H1 (cell line): ENCODE measurements at regions not wholly inside any gene's neighbourhood (a gene's known extent, or its start where the extent isn't known, plus 50 kb on each side); places are given as distances from the start of the nearest gene placed in this dataset.

Experiments used
- CHD7 ChIP-seq: fragments of 300-600 bp; sonication (generic); IDR thresholded peaks from 2 replicates; pipeline ENCODE4 v1.7.1; 2012; ENCODE audit warnings: low read length, moderate library complexity, mild to moderate bottlenecking, inconsistent platforms; ENCODE audit not compliant: insufficient replicate concordance
- CTCF ChIP-seq, 3 experiments: IDR thresholded peaks; 1 replicate in 2 of 3; 2 replicates in 1 of 3; pipeline versions ENCODE4 v1.5.1 to v1.6.1; 2011; ENCODE audit warnings: low read length in 3 of 3, mild to moderate bottlenecking in 3 of 3, inconsistent platforms in 2 of 3, low read depth in 1 of 3, moderate library complexity in 1 of 3; ENCODE audit not compliant: insufficient read depth in 1 of 3; ENCODE audit errors: control extremely low read depth in 1 of 3
- FOSL1 ChIP-seq: IDR thresholded peaks from 2 replicates; pipeline ENCODE4 v1.6.1; 2011; ENCODE audit warnings: mild to moderate bottlenecking, low read depth, low read length, moderate library complexity; ENCODE audit not compliant: insufficient read depth
- RAD21 ChIP-seq, 2 experiments: IDR thresholded peaks in 1 of 2; conservative IDR thresholded peaks in 1 of 2; 2 replicates each; pipeline ENCODE4 v1.6.1; 2011; ENCODE audit warnings: low read depth in 2 of 2, low read length in 2 of 2, improper control_type of control experiment in 1 of 2, inconsistent platforms in 1 of 2, mild to moderate bottlenecking in 1 of 2, moderate library complexity in 1 of 2
- SIN3A ChIP-seq, 2 experiments: IDR thresholded peaks in 1 of 2; conservative IDR thresholded peaks in 1 of 2; 2 replicates each; pipeline ENCODE4 v1.6.1; 2011 to 2012; ENCODE audit warnings: low read length in 2 of 2, improper control_type of control experiment in 1 of 2, low read depth in 1 of 2, mild to moderate bottlenecking in 1 of 2
- SP2 ChIP-seq: IDR thresholded peaks from 2 replicates; pipeline ENCODE4 v1.6.1; 2012; ENCODE audit warnings: mild to moderate bottlenecking, low read length, inconsistent platforms
- SP4 ChIP-seq: IDR thresholded peaks from 2 replicates; pipeline ENCODE4 v1.6.1; 2012; ENCODE audit warnings: low read length, inconsistent platforms

GRCh38 chr16:22739077-22739476 lies 74.9 kb upstream of the HS3ST2 start (continued):
- no peak for TF ChIP-seq CHD7
- no peak for TF ChIP-seq RAD21 (IDR thresholded peaks at IDR 0.05 in 1 of 2, conservative IDR thresholded peaks at IDR 0.05 in 1 of 2; ENCODE audit: low read depth in 2 of 2, low read length in 2 of 2)
- no peak for TF ChIP-seq FOSL1
- no peak for TF ChIP-seq SP4
- TF ChIP-seq CTCF (IDR thresholded peaks at IDR 0.05; ENCODE audit: control extremely low read depth in 1 of 3, insufficient read depth in 1 of 3, low read depth in 1 of 3, low read length in 3 of 3): no peak
- TF ChIP-seq SP2: no peak
- no peak for TF ChIP-seq SIN3A (conservative IDR thresholded peaks at IDR 0.05 in 1 of 2, IDR thresholded peaks at IDR 0.05 in 1 of 2; ENCODE audit: low read depth in 1 of 2, low read length in 2 of 2)
